Panc1 (cell line): ENCODE measurements at regions not wholly inside any gene's neighbourhood (a gene's known extent, or its start where the extent isn't known, plus 50 kb on each side); places are given as distances from the start of the nearest gene placed in this dataset.

Experiments
- ATAC-seq: fragments of 200-7000 bp; cut with Tn5 transposase; 2 replicates; pipeline ENCODE4 v1.9.1; 2020; ENCODE audit warnings: mild to moderate bottlenecking, moderate library complexity
- BruUV-seq: library from RNA; stranded (reverse); fragments of 400-500 nt; replicated peaks from 2 replicates; lab custom pipeline; 2021; lab: Mats Ljungman, UMichigan
- CTCF ChIA-PET: fragments of 300-600 bp; sonication (Branson Sonifier 250); formaldehyde crosslinking; loops from one replicate; lab custom pipeline; 2022; ENCODE audit warnings: antibody characterized with exemption; lab: Charles Lee
- POLR2A ChIA-PET: fragments of 300-600 bp; sonication (Branson Sonifier 250); formaldehyde crosslinking; loops from one replicate; lab custom pipeline; 2022; ENCODE audit warnings: antibody characterized with exemption; lab: Charles Lee
- DNase-seq: peaks from one replicate; pipeline ENCODE4 v3.0.0-alpha.2; 2010; ENCODE audit warnings: low read depth, low spot score
- H3K27ac ChIP-seq: 2 replicates; pipeline ENCODE4 v1.5.1; 2011; ENCODE audit warnings: mild to moderate bottlenecking, low read length, inconsistent platforms
- H3K27me3 ChIP-seq: fragments of 200-500 bp; sonication (Bioruptor generic); 2 replicates; pipeline ENCODE4 v1.6.0; 2014; ENCODE audit warnings: low read length, inconsistent platforms; ENCODE audit not compliant: control insufficient read depth, insufficient read depth
- H3K36me3 ChIP-seq: fragments of 200-500 bp; sonication (Bioruptor generic); 2 replicates; pipeline ENCODE4 v1.5.1; 2014; ENCODE audit warnings: inconsistent platforms, mild to moderate bottlenecking, low read length, moderate library complexity; ENCODE audit not compliant: control insufficient read depth, insufficient read depth
- H3K4me1 ChIP-seq: 2 replicates; pipeline ENCODE4 v1.5.1; 2011; ENCODE audit warnings: inconsistent platforms, mild to moderate bottlenecking, low read length, moderate library complexity; ENCODE audit not compliant: control insufficient read depth, insufficient read depth
- H3K4me3 ChIP-seq, 2 experiments: 2 replicates each; pipeline ENCODE4 v1.5.1; 2011 to 2012; ENCODE audit warnings: low read depth in 2 of 2, low read length in 2 of 2, mild to moderate bottlenecking in 2 of 2, inconsistent platforms in 1 of 2, moderate library complexity in 1 of 2
- H3K9me3 ChIP-seq: fragments of 200-500 bp; sonication (Bioruptor generic); 2 replicates; pipeline ENCODE4 v1.5.1; 2014; ENCODE audit warnings: low read depth, mild to moderate bottlenecking, inconsistent platforms, low read length, moderate library complexity; ENCODE audit not compliant: control insufficient read depth, insufficient read depth
- POLR2AphosphoS5 ChIP-seq: IDR thresholded peaks from 2 replicates; pipeline ENCODE4 v1.6.1; 2012; ENCODE audit warnings: mild to moderate bottlenecking, low read depth, low read length, moderate library complexity
- REST ChIP-seq, 2 experiments: IDR thresholded peaks; 2 replicates each; pipeline ENCODE4 v1.6.1; 2011 to 2012; ENCODE audit warnings: low read depth in 2 of 2, control low read depth in 1 of 2, low read length in 1 of 2, mild to moderate bottlenecking in 1 of 2, moderate library complexity in 1 of 2; ENCODE audit not compliant: insufficient read depth in 1 of 2
- SIN3A ChIP-seq: IDR thresholded peaks from 2 replicates; pipeline ENCODE4 v1.6.1; 2012; ENCODE audit warnings: low read depth, mild to moderate bottlenecking, low read length, moderate library complexity, borderline replicate concordance; ENCODE audit not compliant: insufficient read depth
- TCF7L2 ChIP-seq: IDR thresholded peaks from 2 replicates; pipeline ENCODE4 v1.6.1; 2011; ENCODE audit warnings: mild to moderate bottlenecking, low read depth, low read length, inconsistent platforms
- in situ Hi-C: cut with HindIII; loops from 2 replicates; pipeline ENCODE4 v1.10.0; 2016; ENCODE audit warnings: low sequenced_read_pairs, low pct_unique_long_range_greater_than_20kb
- intact Hi-C: fragments of 100-400 bp; cut with micrococcal nuclease; formaldehyde crosslinking; loops from one replicate; pipeline ENCODE4 v1.10.0; 2022; ENCODE audit not compliant: unreplicated experiment
- TF ChIP-seq, protein P1 (sequence below): fragments of 450-650 bp; IDR thresholded peaks from 2 replicates; pipeline ENCODE4 v1.5.1; 2017; ENCODE audit warnings: mild to moderate bottlenecking

- no TSS peak for BruUV-seq
- intact Hi-C loops (no loop called here), in situ Hi-C loops (no loop called here)
- Histone ChIP-seq H3K36me3 (no peaks in the 10 kb centered on the region), H3K4me1 (no peaks in the 10 kb centered on the region), H3K27me3 (no peaks in the 10 kb centered on the region), H3K9me3 (no peaks in the 10 kb centered on the region), H3K27ac (no peak overlapping the region), H3K4me3 (no peak overlapping the region)
- TF ChIP-seq, protein P1, sequence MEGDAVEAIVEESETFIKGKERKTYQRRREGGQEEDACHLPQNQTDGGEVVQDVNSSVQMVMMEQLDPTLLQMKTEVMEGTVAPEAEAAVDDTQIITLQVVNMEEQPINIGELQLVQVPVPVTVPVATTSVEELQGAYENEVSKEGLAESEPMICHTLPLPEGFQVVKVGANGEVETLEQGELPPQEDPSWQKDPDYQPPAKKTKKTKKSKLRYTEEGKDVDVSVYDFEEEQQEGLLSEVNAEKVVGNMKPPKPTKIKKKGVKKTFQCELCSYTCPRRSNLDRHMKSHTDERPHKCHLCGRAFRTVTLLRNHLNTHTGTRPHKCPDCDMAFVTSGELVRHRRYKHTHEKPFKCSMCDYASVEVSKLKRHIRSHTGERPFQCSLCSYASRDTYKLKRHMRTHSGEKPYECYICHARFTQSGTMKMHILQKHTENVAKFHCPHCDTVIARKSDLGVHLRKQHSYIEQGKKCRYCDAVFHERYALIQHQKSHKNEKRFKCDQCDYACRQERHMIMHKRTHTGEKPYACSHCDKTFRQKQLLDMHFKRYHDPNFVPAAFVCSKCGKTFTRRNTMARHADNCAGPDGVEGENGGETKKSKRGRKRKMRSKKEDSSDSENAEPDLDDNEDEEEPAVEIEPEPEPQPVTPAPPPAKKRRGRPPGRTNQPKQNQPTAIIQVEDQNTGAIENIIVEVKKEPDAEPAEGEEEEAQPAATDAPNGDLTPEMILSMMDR, result no peak
- TF ChIP-seq TCF7L2, result no peak
- no peak for TF ChIP-seq SIN3A
- no peak for TF ChIP-seq POLR2AphosphoS5
- TF ChIP-seq REST (IDR thresholded peaks at IDR 0.05; ENCODE audit: insufficient read depth in 1 of 2, low read depth in 2 of 2, low read length in 1 of 2), result no peak
- no peak for DNase-seq
- POLR2A ChIA-PET, result no interaction called here
- CTCF ChIA-PET, result no interaction called here
- no peak for ATAC-seq
Measured at GRCh38 chr2:52210611-52211010, 1178.7 kb upstream of the NRXN1 start.

DNA sequence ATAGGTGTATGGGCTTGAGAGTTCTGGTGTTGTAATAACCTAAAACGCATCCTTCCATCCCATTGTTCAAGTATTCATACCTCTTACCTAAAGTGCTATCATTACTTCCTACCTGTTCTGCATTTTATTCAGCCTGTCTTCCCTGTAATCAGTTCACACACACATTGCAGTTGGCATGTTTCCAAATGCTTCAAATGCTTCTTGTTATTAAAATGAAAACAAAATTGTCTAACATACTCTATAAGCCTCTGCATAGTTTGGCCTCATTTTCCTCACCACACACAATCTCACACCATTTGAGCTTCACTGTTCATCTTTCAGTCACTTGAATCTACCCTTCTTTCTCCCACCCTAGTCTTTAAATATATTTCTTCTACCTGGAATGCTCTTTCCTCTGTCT is 1178.2 kb upstream of the NRXN1 start:
- DNase-seq (no peak), ATAC-seq (no peak)
- Histone ChIP-seq H3K27me3 (no peaks in the 10 kb centered on the region), H3K36me3 (no peaks in the 10 kb centered on the region), H3K4me1 (no peaks in the 10 kb centered on the region), H3K9me3 (no peaks in the 10 kb centered on the region), H3K4me3 (no peak overlapping the region), H3K27ac (no peak overlapping the region)
- ChIA-PET POLR2A (no interaction called here), CTCF (no interaction called here)
- in situ Hi-C loops (no loop called here), intact Hi-C loops (no loop called here)
- BruUV-seq, result no TSS peak
- TF ChIP-seq TCF7L2 (no peak), POLR2AphosphoS5 (no peak), SIN3A (no peak), REST (IDR thresholded peaks at IDR 0.05; ENCODE audit: insufficient read depth in 1 of 2, low read depth in 2 of 2, low read length in 1 of 2) (no peak)
- TF ChIP-seq, protein P1, result no peak
